Stimulated activated CD8-positive, alpha-beta memory T cell treated with anti-CD3 and anti-CD28 coated beads, Interleukin-4, amount 100 ng/mL, for 4 hours (primary cell): ENCODE measurements at regions not wholly inside any gene's neighbourhood (a gene's known extent, or its start where the extent isn't known, plus 50 kb on each side); places are given as distances from the start of the nearest gene placed in this dataset.

Experiments
- DNase-seq, 2 donors: peaks; one replicate each; pipeline ENCODE4 v3.0.0-alpha.2; 2020; ENCODE audit warnings: low read depth in 2 of 2, low spot score in 1 of 2

DNA sequence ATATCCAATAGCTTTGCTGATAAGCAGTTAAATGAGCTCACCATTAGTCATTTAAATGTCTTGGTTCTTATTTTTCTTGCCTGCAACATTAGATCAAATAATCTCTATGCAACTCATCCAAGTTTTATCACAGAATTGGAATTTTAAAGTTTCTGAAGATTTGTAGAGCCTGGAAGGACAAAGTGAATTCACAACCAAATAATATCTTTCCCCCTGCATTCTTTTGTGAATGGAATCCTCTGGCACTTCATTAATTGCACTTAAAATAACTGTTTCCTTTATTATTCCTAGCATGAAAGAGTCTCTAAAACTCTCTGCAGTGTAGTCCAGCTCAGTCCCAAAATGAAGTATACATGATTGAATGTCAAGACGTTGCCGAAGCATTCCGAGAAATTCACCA, 345.6 kb upstream of the TGFBR2 start:
- no peak for DNase-seq

DNA sequence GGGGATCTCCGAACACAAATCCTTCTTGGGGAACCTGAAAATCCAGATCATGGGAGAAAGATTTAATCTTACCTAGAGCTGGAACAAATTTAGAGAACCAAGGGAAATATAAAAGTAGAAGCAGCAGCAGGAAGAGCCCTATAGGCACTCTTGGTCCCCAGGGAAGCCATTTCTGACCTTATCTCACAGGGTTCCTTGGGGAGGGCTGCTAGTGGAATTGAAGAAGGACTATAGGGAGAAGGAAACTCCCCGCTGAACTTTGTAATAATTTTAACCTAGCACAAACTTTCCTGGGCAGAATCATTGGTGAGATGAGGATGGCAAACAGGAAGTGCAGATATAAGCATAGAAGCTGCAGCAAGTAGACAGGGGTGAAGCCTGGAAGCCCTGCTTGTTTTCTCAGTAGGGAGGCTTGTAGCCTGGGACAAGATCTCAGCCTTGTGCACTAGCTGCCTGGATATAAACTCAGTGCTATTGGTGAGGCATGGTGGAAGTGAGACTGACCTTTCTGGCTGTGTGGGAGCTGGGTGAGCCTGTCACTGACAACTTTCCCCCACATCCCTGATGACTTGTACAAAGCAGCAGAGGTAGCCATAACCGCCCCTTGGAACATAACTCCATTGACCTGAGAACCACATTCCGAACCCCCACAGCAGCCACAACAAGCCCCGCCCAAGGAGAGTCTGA, 343.0 kb upstream of the TGFBR2 start:
- no peak for DNase-seq

- no peak for DNase-seq
These were observed 342.5 kb upstream of the TGFBR2 start for GRCh38 chr3:30263925-30264313.

- DNase-seq = no peak
These were observed 339.9 kb upstream of the TGFBR2 start for GRCh38 chr3:30266524-30266923.

- DNase-seq = no peak
These were observed 338.1 kb upstream of the TGFBR2 start for GRCh38 chr3:30268288-30268687.

DNA sequence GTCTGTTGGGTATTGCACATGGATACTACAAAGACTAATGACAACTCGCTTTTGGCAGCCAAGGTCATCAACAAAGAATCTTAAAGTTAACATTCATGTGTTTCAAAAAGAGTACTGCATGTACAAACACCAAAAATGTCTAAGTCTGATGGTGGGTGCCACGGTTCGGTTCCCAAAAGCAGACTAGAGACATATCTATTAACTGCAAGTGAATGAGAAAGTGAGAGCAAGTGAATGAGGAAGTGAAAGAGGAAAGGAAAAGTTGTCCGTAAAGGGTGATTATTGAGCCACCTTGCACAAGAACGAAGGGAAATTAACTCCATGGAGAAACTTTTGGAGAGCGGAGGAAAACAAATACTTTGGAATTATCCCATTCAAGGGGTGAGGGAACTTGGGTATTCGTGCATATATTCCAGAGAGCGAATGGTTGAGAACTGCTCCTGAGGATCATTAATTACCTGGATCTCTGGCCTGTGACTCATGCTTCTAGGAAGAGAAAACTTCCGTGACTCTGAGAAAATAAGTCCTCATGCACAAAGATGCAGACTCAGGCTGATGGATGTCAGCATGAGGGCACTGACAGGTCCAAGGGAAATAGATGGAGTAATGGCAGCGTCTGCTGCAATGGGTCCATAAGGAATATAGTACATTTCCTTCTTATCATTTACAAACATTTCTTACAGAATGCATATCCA, 336.5 kb upstream of the TGFBR2 start:
- DNase-seq = no peak

DNA sequence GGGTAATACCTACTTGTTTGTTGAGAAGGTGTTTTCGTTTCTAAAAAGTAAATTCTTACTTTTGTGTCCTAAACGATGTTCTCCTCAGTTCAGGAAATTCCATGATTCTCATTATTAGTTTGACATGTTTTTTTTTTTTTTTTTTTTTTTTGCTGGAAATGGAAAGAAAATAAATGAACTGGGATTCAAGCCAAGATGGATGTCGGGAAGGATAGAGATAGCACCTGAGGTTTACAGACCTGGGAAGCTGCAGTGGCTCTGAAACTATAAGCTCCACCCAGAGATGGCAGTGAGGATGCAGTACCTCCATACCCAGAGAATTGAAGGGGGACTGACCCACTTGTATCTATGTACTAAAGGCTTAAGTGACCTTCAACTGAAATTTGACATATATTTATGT, 334.6 kb upstream of the TGFBR2 start:
- no peak for DNase-seq

- DNase-seq = no peak
These were observed 332.9 kb upstream of the TGFBR2 start for GRCh38 chr3:30273304-30274072.

- no peak for DNase-seq
These were observed 328.9 kb upstream of the TGFBR2 start for GRCh38 chr3:30277494-30277893.

DNA sequence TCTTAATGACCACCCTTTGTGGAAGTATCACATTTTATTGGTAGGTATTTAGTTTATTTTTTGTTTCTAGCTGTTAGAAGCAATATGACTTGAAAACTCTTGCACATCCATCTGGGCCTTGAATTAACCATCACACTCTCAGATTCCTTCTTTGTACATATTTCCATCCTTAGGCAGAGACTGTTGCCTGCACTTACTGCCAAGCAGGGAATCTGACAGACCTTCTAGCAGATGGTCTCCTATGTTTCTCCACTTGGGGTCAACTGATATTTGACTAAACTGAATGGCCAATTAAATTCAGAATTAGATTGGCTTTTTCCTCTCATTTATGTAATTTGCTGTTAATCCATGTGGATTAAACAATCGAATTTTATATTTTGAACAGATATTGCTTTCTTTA, 324.9 kb upstream of the TGFBR2 start:
- DNase-seq = no peak

- no peak for DNase-seq
These were observed 324.2 kb upstream of the TGFBR2 start for GRCh38 chr3:30282154-30282696.

- no peak for DNase-seq
These were observed 321.0 kb upstream of the TGFBR2 start for GRCh38 chr3:30285188-30286006.

GRCh38 chr3:30286007-30286669, 320.3 kb upstream of the TGFBR2 start:
- DNase-seq = no peak

DNA sequence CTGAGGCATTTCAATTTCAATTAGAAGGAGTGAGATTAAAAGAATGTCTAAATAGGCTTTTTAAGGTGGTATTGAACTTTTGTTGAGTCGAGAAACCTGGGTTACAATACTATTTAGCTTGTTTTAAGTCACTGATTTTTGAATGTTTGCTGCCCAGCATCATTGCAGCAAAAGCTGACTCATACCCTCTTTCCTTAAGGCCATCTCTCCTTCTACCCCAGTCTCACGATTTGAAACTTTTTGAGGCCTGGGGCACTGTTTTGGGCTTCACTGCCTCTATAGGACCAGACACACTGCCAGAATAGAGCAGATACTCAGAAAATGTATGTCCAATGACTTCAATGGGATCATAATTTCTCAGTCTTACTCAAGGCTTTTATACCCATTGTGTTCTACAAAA, 319.6 kb upstream of the TGFBR2 start:
- DNase-seq = no peak

GRCh38 chr3:30288830-30289229, 317.6 kb upstream of the TGFBR2 start:
- DNase-seq = no peak

DNA sequence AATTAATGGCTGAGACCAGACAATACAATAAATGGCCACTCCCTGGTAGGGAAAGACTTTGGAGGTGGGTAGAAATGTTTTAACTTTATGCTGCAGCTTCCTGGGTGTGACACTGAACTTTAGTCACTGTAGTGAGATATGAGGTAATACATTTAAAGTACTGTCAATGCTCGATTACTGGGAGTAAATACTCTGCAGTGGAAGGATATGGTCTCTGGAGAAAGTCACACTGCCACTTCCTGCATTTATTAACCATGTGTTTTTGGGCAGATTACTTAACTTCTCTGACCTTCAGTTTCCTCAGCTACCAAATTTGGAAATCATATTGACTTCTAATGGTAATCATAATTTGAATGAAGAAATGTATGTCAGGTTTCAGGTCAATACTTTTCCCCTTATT, 317.1 kb upstream of the TGFBR2 start:
- no peak for DNase-seq

GRCh38 chr3:30289766-30290165, 316.6 kb upstream of the TGFBR2 start:
- no peak for DNase-seq

DNA sequence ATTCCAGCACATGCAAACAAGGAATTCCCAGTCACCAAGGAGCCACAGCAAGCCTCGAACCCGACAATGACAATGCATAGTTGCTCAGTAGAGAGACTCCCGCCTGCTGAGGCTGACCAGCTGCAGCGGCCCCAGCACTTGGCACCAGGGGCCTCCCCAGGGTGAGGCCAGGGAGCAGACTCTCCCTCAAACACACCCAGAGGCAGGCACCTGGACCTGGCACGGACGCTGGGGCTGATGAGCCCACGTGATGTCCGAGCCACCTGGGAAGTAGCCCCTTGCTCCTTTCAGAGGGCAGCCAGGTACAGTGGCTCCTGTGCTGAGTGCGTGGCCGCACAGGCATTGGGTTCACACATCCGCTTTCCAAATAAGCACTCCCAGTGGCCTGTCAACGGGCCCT, 315.9 kb upstream of the TGFBR2 start:
- no peak for DNase-seq

DNA sequence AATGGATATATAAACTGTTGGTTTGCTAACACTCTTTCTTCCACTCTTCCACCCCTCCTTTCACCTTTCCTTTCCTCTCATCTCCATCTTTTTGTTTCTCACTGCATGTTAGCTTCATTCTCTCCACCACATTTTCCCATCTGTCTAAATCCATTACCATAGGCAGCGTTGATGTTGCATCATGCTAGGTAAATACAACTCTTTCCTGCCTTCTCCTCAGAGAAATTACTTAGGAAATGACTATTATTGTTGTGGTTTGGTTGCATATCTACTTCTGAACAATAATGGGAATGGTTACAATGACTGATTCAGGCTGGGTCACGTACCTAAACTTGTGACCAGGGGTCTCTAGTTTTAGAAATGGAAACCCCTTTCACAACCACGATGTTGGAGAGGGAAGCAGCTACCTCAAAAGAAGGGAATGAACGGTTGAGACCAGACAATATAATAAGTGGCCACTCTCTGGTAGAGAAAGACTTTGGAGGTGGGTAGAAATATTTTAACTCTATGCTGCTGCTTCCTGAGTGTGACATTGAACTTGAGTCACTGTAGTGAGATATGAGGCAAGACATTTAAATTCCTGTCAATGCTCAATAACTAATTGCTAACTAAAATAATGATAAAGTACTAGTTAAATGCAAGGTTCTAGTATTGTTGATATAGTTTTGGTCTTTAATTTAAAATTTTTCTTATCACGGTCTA, 314.1 kb upstream of the TGFBR2 start:
- no peak for DNase-seq

- DNase-seq = no peak
These were observed 312.7 kb upstream of the TGFBR2 start for GRCh38 chr3:30293621-30294240.
